Endothelial cell of umbilical vein (primary cell): ENCODE measurements at regions not wholly inside any gene's neighbourhood (a gene's known extent, or its start where the extent isn't known, plus 50 kb on each side); places are given as distances from the start of the nearest gene placed in this dataset.
"Not testable (repeated sequence)": the region's sequence is repeated elsewhere in the genome, so short reads cannot be mapped to it uniquely, and the experiment has no call there.

Source experiments
- CTCF ChIP-seq, 2 donors: IDR thresholded peaks; 1 replicate in 1 of 2; 2 replicates in 1 of 2; pipeline ENCODE4 v1.5.1; 2011; ENCODE audit warnings: low read length in 2 of 2, mild to moderate bottlenecking in 2 of 2, moderate library complexity in 2 of 2, control low read depth in 1 of 2, inconsistent platforms in 1 of 2, low read depth in 1 of 2; ENCODE audit not compliant: insufficient read depth in 1 of 2; ENCODE audit errors: extremely low read depth in 1 of 2
- FOS ChIP-seq: IDR thresholded peaks from 2 replicates; pipeline ENCODE4 v1.6.1; 2011; ENCODE audit warnings: mild to moderate bottlenecking, low read length, moderate library complexity, borderline replicate concordance; ENCODE audit not compliant: insufficient read depth
- MAX ChIP-seq: IDR thresholded peaks from 2 replicates; pipeline ENCODE4 v1.6.1; 2011; ENCODE audit not compliant: insufficient read depth, insufficient read length
- POLR2A ChIP-seq: IDR thresholded peaks from 2 replicates; pipeline ENCODE4 v1.6.1; 2012; ENCODE audit warnings: low read depth, mild to moderate bottlenecking, control low read depth, low read length

GRCh38 chr3:194264631-194265504, 86.3 kb downstream of the CPN2 start:
- not testable (repeated sequence) for TF ChIP-seq CTCF (IDR thresholded peaks at IDR 0.05; ENCODE audit: extremely low read depth in 1 of 2, insufficient read depth in 1 of 2, low read depth in 1 of 2, low read length in 2 of 2); POLR2A; FOS; MAX
